ACHN (cell line): ENCODE measurements at regions not wholly inside any gene's neighbourhood (a gene's known extent, or its start where the extent isn't known, plus 50 kb on each side); places are given as distances from the start of the nearest gene placed in this dataset.
"Not testable (repeated sequence)": the region's sequence is repeated elsewhere in the genome, so short reads cannot be mapped to it uniquely, and the experiment has no call there.

ENCODE experiments used
- DNase-seq: peaks from one replicate; pipeline ENCODE4 v3.0.0-alpha.2; 2015
- in situ Hi-C: cut with HindIII; loops from 2 replicates; pipeline ENCODE4 v1.10.0; 2017; ENCODE audit warnings: low sequenced_read_pairs, low pct_ligation_motif_present, low pct_unique_long_range_greater_than_20kb

- in situ Hi-C loops, DNase-seq: not testable (repeated sequence)
Observed at GRCh38 chr7:16248556-16248955, 172.8 kb downstream of the CRPPA start.

GRCh38 chr7:16244469-16244868 lies 176.9 kb downstream of the CRPPA start:
- no peak for DNase-seq
- in situ Hi-C loops = no loop called here

- in situ Hi-C loops = no loop called here
- no peak for DNase-seq
Observed at GRCh38 chr7:16242920-16243319, 178.4 kb downstream of the CRPPA start.

GRCh38 chr7:16241017-16241416 lies 180.3 kb downstream of the CRPPA start:
- in situ Hi-C loops = no loop called here
- DNase-seq = no peak

GRCh38 chr7:16236381-16236780 lies 185.0 kb downstream of the CRPPA start:
- in situ Hi-C loops = no loop called here
- no peak for DNase-seq

GRCh38 chr7:16235147-16236114 lies 185.9 kb downstream of the CRPPA start:
- in situ Hi-C loops = no loop called here
- no peak for DNase-seq

- no peak for DNase-seq
- in situ Hi-C loops = no loop called here
Observed at GRCh38 chr7:16234493-16235146, 186.7 kb downstream of the CRPPA start.

GRCh38 chr7:16233517-16233916 lies 187.8 kb downstream of the CRPPA start:
- DNase-seq = no peak
- in situ Hi-C loops = no loop called here

- in situ Hi-C loops = no loop called here
- DNase-seq = no peak
Observed at GRCh38 chr7:16232273-16232672, 189.1 kb downstream of the CRPPA start.

GRCh38 chr7:16223963-16224707 lies 197.2 kb downstream of the CRPPA start:
- in situ Hi-C loops = no loop called here
- no peak for DNase-seq

GRCh38 chr7:16212610-16213009 lies 208.7 kb downstream of the CRPPA start:
- no peak for DNase-seq
- in situ Hi-C loops = no loop called here

- DNase-seq = no peak
- in situ Hi-C loops = no loop called here
Observed at GRCh38 chr7:16212032-16212431, 209.3 kb downstream of the CRPPA start.

GRCh38 chr7:16211402-16211925 lies 209.9 kb downstream of the CRPPA start:
- in situ Hi-C loops = no loop called here
- no peak for DNase-seq

- in situ Hi-C loops = no loop called here
- DNase-seq = no peak
Observed at GRCh38 chr7:16210171-16210570, 211.2 kb downstream of the CRPPA start.

GRCh38 chr7:16207321-16207720 lies 214.0 kb downstream of the CRPPA start:
- DNase-seq = no peak
- in situ Hi-C loops = no loop called here

GRCh38 chr7:16205466-16205865 lies 215.9 kb downstream of the CRPPA start:
- in situ Hi-C loops = no loop called here
- DNase-seq = no peak

- no peak for DNase-seq
- in situ Hi-C loops = no loop called here
Observed at GRCh38 chr7:16204953-16205352, 216.4 kb downstream of the CRPPA start.

GRCh38 chr7:16203065-16203464 lies 218.3 kb downstream of the CRPPA start:
- no peak for DNase-seq

GRCh38 chr7:16202303-16202702 lies 219.0 kb downstream of the CRPPA start:
- no peak for DNase-seq
- in situ Hi-C loops = no loop called here

More at GRCh38 chr7:16203065-16203464, 218.3 kb downstream of the CRPPA start:
- in situ Hi-C loops = no loop called here
